Hepatocyte (in vitro differentiated cells): ENCODE measurements at regions not wholly inside any gene's neighbourhood (a gene's known extent, or its start where the extent isn't known, plus 50 kb on each side); places are given as distances from the start of the nearest gene placed in this dataset.

Experiments used
- DNase-seq: peaks from one replicate; pipeline ENCODE4 v3.0.0-alpha.2; 2016; ENCODE audit warnings: low spot score
- H2AFZ ChIP-seq: fragments of 200-600 bp; sonication (generic); 2 replicates; pipeline ENCODE4 v1.6.0; 2016; ENCODE audit warnings: antibody characterized with exemption, mild to moderate bottlenecking
- H3K27ac ChIP-seq: fragments of 200-600 bp; sonication (generic); 2 replicates; pipeline ENCODE4 v1.5.1; 2016; ENCODE audit warnings: mild to moderate bottlenecking
- H3K27me3 ChIP-seq: fragments of 200-600 bp; sonication (generic); 2 replicates; pipeline ENCODE4 v1.6.1; 2016
- H3K36me3 ChIP-seq: fragments of 200-600 bp; sonication (generic); replicated peaks from 2 replicates; pipeline ENCODE4 v1.5.1; 2016; ENCODE audit warnings: low read depth; ENCODE audit not compliant: insufficient read depth
- H3K4me1 ChIP-seq: fragments of 200-600 bp; sonication (generic); 2 replicates; pipeline ENCODE4 v1.5.1; 2016; ENCODE audit warnings: mild to moderate bottlenecking, moderate library complexity; ENCODE audit not compliant: insufficient read depth
- H3K4me2 ChIP-seq: fragments of 200-600 bp; sonication (generic); 2 replicates; pipeline ENCODE4 v1.6.0; 2016
- H3K4me3 ChIP-seq: fragments of 200-600 bp; sonication (generic); 2 replicates; pipeline ENCODE4 v1.5.1; 2016; ENCODE audit warnings: mild to moderate bottlenecking
- H3K79me2 ChIP-seq: fragments of 200-600 bp; sonication (generic); 2 replicates; pipeline ENCODE4 v1.6.0; 2017; ENCODE audit warnings: mild to moderate bottlenecking
- H3K9me2 ChIP-seq: fragments of 200-600 bp; sonication (generic); replicated peaks from 2 replicates; pipeline ENCODE4 v1.6.0; 2017; ENCODE audit warnings: mild to moderate bottlenecking; ENCODE audit not compliant: insufficient read depth
- H3K9me3 ChIP-seq: fragments of 200-600 bp; sonication (generic); 2 replicates; pipeline ENCODE4 v1.5.1; 2016; ENCODE audit warnings: low read depth, mild to moderate bottlenecking
- H4K20me1 ChIP-seq: fragments of 200-600 bp; sonication (generic); 2 replicates; pipeline ENCODE4 v1.6.0; 2016; ENCODE audit warnings: mild to moderate bottlenecking; ENCODE audit not compliant: insufficient read depth, poor library complexity, severe bottlenecking
- CTCF ChIP-seq: fragments of 200-600 bp; sonication (generic); IDR thresholded peaks from 2 replicates; pipeline ENCODE4 v1.5.1; 2016; ENCODE audit warnings: antibody characterized with exemption, mild to moderate bottlenecking; ENCODE audit not compliant: poor library complexity
- EZH2 ChIP-seq: fragments of 200-600 bp; sonication (generic); IDR thresholded peaks from 2 replicates; pipeline ENCODE4 v1.6.1; 2016; ENCODE audit warnings: antibody characterized with exemption, mild to moderate bottlenecking, borderline replicate concordance
- EZH2phosphoT487 ChIP-seq: fragments of 200-600 bp; sonication (generic); IDR thresholded peaks from one replicate; pipeline ENCODE4 v1.6.1; 2018; ENCODE audit warnings: antibody characterized with exemption, mild to moderate bottlenecking, low read depth, moderate library complexity; ENCODE audit not compliant: unreplicated experiment, severe bottlenecking
- WGBS: methylation state at CpG from one replicate; pipeline ENCODE4 v1.1.6; 2016; ENCODE audit warnings: low lambda C conversion rate; ENCODE audit errors: missing lambda C conversion rate; 5-methylcytosine and 5-hydroxymethylcytosine counted together

GRCh38 chr5:117054911-117055310 is 480.3 kb upstream of the SEMA6A start:
- Histone ChIP-seq H3K27me3 (no peaks in the 10 kb centered on the region), H3K36me3 (no peaks in the 10 kb centered on the region), H3K79me2 (no peaks in the 10 kb centered on the region), H3K27ac (no peak overlapping the region), H4K20me1 (no peaks in the 10 kb centered on the region), H3K4me2 (no peak overlapping the region), H3K4me1 (no peaks in the 10 kb centered on the region), H2AFZ (no peak overlapping the region), H3K4me3 (no peak overlapping the region), H3K9me2 (no peaks in the 10 kb centered on the region), H3K9me3 (no peaks in the 10 kb centered on the region)
- TF ChIP-seq EZH2phosphoT487: no peak
- no peak for TF ChIP-seq CTCF
- no peak for TF ChIP-seq EZH2
- WGBS: 58% methylated on average over 4 of the region's 4 CpGs
- no peak for DNase-seq

GRCh38 chr5:117054141-117054540 is 479.5 kb upstream of the SEMA6A start:
- Histone ChIP-seq H3K4me2 (no peak overlapping the region), H4K20me1 (no peaks in the 10 kb centered on the region), H3K27me3 (no peaks in the 10 kb centered on the region), H3K27ac (no peak overlapping the region), H3K79me2 (no peaks in the 10 kb centered on the region), H3K4me1 (no peaks in the 10 kb centered on the region), H3K4me3 (no peak overlapping the region), H2AFZ (no peak overlapping the region), H3K36me3 (no peaks in the 10 kb centered on the region), H3K9me2 (no peaks in the 10 kb centered on the region), H3K9me3 (no peaks in the 10 kb centered on the region)
- 29% methylated on average over 1 of the region's 1 CpG for WGBS
- no peak for DNase-seq
- TF ChIP-seq EZH2 (no peak), EZH2phosphoT487 (no peak), CTCF (no peak)

- no peaks in the 10 kb centered on the region for H3K27me3 ChIP-seq
- WGBS: 57% methylated on average over 6 of the region's 6 CpGs
- DNase-seq: no peak
- no peak overlapping the region for H2AFZ ChIP-seq
- H3K4me3 ChIP-seq: no peak overlapping the region
- H3K4me1 ChIP-seq: no peaks in the 10 kb centered on the region
- H3K79me2 ChIP-seq: no peaks in the 10 kb centered on the region
- H3K36me3 ChIP-seq: no peaks in the 10 kb centered on the region
- no peaks in the 10 kb centered on the region for H3K9me2 ChIP-seq
- TF ChIP-seq CTCF: no peak
- no peak for TF ChIP-seq EZH2phosphoT487
- no peak for TF ChIP-seq EZH2
- no peak overlapping the region for H3K4me2 ChIP-seq
- H3K27ac ChIP-seq: no peak overlapping the region
- no peaks in the 10 kb centered on the region for H3K9me3 ChIP-seq
- H4K20me1 ChIP-seq: no peaks in the 10 kb centered on the region
These were observed 467.4 kb upstream of the SEMA6A start for GRCh38 chr5:117041926-117042595.
